ENCODE measurements at regions not wholly inside any gene's neighbourhood (a gene's known extent, or its start where the extent isn't known, plus 50 kb on each side); places are given as distances from the start of the nearest gene placed in this dataset.

GRCh38 chr7:18290865-18291264 is 204.7 kb upstream of the HDAC9 start:
- H3K4me1 ChIP-seq (replicated peaks in 1 of 2), result peaks cover 0 to 6% of the 10 kb centered on the region in 2 donors
- WGBS, 4 donors, result 65 to 82% (median 74%) methylated on average over 1 of the region's 1 CpG

GRCh38 chr7:18292584-18292983 is 203.0 kb upstream of the HDAC9 start:
- no peak overlapping the region for H3K27ac ChIP-seq
- peaks cover 0 to 6% of the 10 kb centered on the region in 2 donors for H3K4me1 ChIP-seq (replicated peaks in 1 of 2)
- no peak for TF ChIP-seq POLR2A (IDR thresholded peaks at IDR 0.05)
- TF ChIP-seq, protein P1, sequence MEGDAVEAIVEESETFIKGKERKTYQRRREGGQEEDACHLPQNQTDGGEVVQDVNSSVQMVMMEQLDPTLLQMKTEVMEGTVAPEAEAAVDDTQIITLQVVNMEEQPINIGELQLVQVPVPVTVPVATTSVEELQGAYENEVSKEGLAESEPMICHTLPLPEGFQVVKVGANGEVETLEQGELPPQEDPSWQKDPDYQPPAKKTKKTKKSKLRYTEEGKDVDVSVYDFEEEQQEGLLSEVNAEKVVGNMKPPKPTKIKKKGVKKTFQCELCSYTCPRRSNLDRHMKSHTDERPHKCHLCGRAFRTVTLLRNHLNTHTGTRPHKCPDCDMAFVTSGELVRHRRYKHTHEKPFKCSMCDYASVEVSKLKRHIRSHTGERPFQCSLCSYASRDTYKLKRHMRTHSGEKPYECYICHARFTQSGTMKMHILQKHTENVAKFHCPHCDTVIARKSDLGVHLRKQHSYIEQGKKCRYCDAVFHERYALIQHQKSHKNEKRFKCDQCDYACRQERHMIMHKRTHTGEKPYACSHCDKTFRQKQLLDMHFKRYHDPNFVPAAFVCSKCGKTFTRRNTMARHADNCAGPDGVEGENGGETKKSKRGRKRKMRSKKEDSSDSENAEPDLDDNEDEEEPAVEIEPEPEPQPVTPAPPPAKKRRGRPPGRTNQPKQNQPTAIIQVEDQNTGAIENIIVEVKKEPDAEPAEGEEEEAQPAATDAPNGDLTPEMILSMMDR (IDR thresholded peaks at IDR 0.05), result no peak
- WGBS, 4 donors, result 58 to 77% (median 68%) methylated on average over 2 of the region's 2 CpGs
- no peaks in the 10 kb centered on the region for H3K27me3 ChIP-seq
- H3K36me3 ChIP-seq (replicated peaks in 1 of 2), result no peaks in the 10 kb centered on the region
- no peaks in the 10 kb centered on the region for H3K9me3 ChIP-seq (replicated peaks in 1 of 3)
- no peak for DNase-seq
- no peak overlapping the region for H3K4me3 ChIP-seq
- intact Hi-C loops (cut with DNase I), result no loop called here

More at GRCh38 chr7:18290865-18291264, 204.7 kb upstream of the HDAC9 start:
- TF ChIP-seq POLR2A (IDR thresholded peaks at IDR 0.05), result no peak
- TF ChIP-seq, protein P1 (IDR thresholded peaks at IDR 0.05), result no peak
- no peak overlapping the region for H3K27ac ChIP-seq
- intact Hi-C loops (cut with DNase I), result no loop called here
- no peaks in the 10 kb centered on the region for H3K36me3 ChIP-seq (replicated peaks in 1 of 2)
- DNase-seq, result no peak
- no peaks in the 10 kb centered on the region for H3K9me3 ChIP-seq (replicated peaks in 1 of 3)
- no peaks in the 10 kb centered on the region for H3K27me3 ChIP-seq
- H3K4me3 ChIP-seq, result peak overlapping the region in 1 of 4 donors; percentile 34

DNA sequence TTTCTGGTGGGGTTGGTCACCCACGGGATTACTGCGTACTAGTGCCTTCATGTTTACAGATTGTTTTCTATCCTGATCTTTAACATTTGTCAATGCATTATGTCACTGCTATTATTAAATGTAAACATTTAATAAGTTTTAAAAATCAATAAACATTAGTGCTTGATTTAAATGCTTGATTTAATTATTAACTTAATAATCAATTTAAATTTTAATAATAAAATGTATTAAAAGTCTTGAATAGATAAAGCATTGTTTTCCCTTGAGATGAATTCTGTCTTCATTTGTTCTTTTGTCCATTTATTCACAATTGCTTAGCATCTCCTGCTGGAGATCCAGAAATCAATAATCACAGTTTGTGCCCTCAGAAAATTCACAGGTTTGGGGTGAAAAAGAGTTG is 201.8 kb upstream of the HDAC9 start:
- intact Hi-C loops (cut with DNase I), result no loop called here
- Histone ChIP-seq H3K36me3 (replicated peaks in 1 of 2) (no peaks in the 10 kb centered on the region), H3K9me3 (replicated peaks in 1 of 3) (no peaks in the 10 kb centered on the region), H3K27me3 (no peaks in the 10 kb centered on the region), H3K27ac (no peak overlapping the region), H3K4me3 (no peak overlapping the region), H3K4me1 (replicated peaks in 1 of 2) (peaks cover 0 to 6% of the 10 kb centered on the region in 2 donors)
- no peak for DNase-seq
- TF ChIP-seq POLR2A (IDR thresholded peaks at IDR 0.05), result no peak
- TF ChIP-seq, protein P1 (IDR thresholded peaks at IDR 0.05), result no peak
- WGBS, 4 donors, result 77 to 91% (median 84%) methylated on average over 2 of the region's 2 CpGs

- TF ChIP-seq POLR2A (IDR thresholded peaks at IDR 0.05), result no peak
- TF ChIP-seq, protein P1 (IDR thresholded peaks at IDR 0.05), result no peak
- Histone ChIP-seq H3K9me3 (replicated peaks in 1 of 3) (no peaks in the 10 kb centered on the region), H3K27ac (no peak overlapping the region), H3K36me3 (replicated peaks in 1 of 2) (no peaks in the 10 kb centered on the region), H3K4me1 (replicated peaks in 1 of 2) (peaks cover 0 to 6% of the 10 kb centered on the region in 2 donors), H3K27me3 (no peaks in the 10 kb centered on the region), H3K4me3 (no peak overlapping the region)
- 63 to 71% (median 69%) methylated on average over 4 of the region's 4 CpGs for WGBS, 4 donors
- peak in 1 of 7 donors; percentile 4 for DNase-seq
- intact Hi-C loops (cut with DNase I), result no loop called here
Observed at GRCh38 chr7:18294411-18294810, 201.1 kb upstream of the HDAC9 start.
